ENCODE measurements at regions not wholly inside any gene's neighbourhood (a gene's known extent, or its start where the extent isn't known, plus 50 kb on each side); places are given as distances from the start of the nearest gene placed in this dataset.

DNA sequence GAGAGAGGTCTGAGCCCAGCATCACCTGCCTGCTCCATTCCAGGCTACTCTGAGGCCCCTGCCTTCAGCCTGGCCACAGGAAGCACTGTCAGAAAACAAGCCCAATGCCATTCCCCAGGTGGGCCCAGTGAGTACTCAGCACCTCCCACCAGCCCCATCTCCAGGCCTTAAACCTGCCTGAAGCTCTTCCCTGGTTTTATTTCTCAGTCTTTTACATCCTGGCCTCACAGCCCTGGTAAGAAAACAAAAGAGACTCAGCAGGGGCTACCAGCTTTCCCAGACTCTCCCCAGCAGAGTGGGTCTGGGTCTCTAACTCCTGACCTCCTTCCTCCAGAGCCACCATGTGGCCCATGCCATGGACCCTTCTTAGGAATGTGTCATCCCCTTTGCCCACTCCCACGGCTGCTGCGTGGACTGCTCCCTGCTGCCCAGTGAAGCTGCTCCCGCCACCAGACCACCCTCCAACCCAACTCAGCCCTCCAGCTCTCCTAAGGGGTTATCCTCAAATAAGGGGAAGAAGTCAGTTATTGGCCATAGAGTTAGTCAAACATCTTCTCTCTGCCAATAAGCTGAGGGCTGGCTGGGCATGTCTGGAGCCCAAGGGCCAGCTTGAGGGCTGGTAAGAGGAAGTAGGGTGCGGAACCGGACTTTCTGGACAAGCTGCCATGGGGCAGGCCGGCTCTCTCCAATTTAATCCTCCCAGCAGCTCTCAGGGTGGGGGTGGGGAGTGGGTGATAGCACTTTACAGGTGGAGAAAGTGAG, 116.7 kb upstream of the LINGO1 start:
- no peak for DNase-seq

DNA sequence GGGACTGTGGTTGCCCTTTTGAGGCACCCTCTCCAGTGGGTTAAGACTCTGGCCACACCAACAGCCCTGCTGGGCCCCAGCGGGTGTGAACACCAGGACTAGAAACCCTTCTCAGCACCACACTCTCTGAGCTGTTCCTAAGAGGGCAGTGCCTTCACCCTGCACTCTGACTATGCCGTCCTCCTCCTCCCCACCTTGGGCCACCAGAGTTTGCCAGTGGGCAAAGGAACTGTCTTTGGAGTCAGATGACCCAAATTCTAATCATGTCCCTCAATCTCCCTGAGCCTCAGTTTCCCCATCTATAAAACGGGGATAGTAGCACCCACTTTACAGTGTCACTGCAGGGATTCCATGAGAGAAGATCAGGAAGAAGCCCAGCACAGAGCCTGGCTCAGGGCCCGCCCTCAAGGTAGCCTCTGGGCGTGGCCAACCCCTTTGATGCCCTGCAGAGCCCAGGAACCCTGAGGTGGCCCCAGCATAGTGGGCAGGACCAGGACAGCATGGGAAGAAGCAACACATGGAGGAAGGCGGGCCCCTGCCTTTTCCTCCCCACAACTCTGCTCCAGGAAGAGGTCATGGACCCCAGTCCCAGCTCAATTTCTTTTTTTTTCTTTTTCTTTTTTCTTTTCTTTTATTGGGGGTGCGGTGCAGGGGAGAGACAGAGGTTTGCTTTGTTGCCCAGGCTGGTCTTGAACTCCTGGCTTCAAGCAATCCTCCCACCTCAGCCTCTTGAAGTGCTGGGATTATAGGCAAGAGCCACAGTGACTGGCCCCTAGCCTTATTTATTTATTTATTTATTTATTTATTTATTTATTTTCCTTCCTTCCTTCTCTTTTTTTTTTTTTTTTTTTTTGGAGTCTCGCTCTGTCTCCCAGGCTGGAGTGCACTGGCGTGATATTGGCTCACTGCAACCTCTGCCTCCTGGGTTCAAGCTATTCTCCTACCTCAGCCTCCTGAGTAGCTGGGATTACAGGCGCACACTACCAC, 115.7 kb upstream of the LINGO1 start:
- DNase-seq: no peak

DNA sequence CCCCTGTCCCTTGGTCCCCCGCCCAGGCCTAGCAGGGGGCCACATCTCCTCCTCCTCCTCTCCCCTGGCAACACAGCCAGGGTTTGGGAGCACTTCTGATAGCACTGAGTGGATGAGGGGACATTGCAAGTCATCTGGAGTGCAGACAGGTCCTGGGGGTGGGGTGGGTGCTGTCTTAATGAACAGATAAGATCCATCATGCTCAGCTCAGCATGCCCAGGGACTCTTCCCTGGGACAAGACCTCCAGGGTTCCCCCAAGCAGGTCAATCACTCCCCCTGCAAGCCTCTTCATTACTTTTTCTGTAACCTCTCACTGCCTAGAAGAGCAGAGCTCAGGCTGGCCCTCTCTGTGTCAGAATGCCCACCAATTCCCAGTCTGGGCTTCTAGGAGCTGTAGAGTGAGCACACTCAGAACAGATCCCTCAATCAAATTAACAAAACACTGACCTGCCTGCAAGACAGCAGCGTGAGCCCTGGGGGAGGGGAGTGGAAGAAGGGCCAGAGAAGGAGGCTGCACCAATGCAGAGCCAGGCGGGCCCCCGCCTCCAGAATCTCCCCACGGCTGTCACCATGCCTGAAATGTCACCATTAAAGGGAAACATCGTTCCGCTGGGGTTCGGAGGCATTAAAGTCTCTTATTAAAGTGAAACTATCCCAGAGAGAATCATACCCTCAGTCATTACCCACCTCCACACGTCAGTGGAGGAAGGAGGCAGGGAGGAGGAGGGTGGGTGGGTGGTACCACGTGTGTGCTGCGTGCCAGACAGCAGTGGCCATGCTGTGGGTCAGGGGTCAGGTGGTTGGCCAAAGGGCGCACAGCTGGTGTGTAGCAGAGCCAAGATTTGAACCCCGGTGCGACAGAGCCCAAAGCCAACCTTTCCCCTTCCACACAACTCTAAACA, 114.7 kb upstream of the LINGO1 start:
- no peak for DNase-seq

DNA sequence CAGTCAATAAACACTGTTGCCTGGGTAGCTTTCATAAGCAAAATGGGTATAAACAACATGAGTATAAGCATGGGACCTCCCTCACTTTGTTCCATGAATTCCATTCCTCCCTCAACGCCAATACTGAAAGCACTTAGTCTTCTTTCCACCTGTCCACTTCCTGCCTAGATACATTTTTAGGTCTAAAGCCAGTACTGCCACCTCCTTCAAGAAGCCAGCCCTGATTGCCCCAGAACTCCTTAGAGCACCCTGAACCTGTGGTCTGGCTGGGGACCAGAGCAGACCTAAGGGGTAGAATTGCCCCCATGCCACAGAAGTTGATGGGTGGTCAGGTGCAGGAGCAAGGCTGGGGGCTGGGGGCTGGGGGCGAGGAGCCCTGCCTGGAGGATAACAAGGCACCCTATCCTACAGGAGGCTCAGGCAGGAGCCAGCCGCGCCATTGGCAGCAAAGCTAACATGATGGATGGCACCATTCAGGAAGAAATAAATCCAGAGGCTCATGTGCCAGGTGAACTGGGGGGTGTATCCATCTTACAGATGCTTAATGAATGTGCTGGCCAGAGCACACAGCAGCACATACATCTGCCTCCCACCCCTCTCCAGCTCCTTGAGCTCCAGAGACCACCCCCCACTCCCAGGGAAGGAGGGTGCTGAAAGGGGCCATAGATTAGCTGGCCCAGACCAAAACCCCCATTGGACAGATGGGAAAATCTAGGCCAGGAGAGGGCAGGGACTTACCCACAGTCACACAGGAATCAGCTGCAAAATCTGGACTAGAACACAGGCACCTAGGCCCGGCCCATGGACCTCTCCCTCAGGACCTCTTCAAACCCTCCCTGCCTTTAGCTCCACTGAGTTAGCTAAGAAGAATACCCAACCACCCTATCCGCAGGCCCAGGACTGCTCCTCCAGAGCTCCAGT, 113.8 kb upstream of the LINGO1 start:
- DNase-seq: no peak

DNA sequence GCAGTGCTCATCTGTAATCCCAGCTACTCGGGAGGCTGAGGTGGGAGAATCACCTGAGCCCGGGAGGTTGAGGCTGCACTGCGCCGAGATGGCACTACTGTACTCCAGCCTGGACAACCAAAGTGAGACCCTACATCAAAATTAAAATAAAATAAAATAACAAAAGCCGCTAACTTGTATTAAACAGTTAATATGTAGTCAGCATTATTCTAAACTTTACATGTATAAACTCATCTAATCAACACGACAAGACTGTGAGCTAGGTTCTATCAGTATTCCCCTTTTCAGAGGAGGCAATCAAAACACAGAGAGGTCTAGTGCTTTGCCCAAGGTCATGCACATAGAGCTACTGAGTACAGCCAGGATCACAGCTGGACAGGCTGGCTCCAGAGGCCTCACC, 111.7 kb upstream of the LINGO1 start:
- DNase-seq: no peak

DNA sequence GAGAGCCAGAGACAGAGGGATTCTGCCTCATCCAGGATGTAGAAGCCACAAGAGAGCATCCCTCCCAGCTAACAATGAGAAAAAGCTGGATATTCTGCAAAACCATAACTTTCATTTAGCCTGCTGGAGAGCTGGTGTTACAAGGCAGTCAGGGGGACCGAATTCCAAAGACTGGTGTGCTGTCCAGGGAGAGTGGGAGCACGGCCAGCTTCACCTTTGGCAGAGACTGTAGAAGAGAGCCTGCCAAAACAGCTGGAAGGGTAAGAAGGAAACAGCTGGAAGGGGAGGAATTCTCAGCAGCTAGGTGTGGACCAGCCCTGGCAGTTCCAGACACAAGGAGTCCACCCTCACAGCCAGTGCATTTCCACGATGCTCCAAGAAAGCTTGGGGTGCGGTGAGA, 109.9 kb upstream of the LINGO1 start:
- no peak for DNase-seq

DNA sequence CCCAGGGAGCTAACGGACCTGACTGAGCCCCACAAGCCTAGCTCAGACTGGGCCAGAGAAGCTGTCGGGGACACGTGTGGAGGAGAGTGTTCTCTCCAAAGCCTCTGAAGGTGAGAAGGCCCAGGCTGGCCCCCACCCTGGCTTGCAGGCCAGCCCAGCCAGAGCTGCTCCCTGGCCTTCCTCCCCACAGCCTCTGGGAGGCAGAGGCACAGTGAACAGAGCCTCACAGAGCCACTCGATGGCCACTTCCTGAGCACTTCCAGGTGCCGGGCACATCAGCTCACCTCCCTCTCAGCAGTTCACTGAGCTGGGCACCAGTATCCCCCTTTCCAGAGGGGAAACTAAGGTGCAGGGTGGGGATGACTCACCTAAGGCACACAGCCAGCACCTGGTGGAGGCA, 109.4 kb upstream of the LINGO1 start:
- no peak for DNase-seq

DNA sequence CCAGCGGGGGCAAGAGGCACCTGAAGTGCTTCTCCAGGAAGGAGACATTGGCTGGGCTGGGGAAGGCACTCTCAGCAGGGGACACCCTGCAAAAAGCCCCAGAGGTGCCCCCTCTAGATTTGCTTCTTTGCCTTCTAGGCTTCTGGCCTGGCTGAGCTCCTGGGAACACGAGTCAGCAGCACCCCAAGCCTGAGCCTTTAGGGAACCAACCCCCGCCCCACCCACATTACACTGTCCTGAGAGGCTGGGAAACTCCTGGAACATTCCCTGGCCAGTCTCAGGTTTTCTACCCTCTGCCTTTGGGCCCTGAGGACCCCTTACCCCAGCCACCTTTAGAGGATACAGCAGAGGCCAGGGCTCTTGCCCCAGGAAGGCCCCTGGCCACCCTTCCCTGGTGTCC, 108.4 kb upstream of the LINGO1 start:
- no peak for DNase-seq

DNA sequence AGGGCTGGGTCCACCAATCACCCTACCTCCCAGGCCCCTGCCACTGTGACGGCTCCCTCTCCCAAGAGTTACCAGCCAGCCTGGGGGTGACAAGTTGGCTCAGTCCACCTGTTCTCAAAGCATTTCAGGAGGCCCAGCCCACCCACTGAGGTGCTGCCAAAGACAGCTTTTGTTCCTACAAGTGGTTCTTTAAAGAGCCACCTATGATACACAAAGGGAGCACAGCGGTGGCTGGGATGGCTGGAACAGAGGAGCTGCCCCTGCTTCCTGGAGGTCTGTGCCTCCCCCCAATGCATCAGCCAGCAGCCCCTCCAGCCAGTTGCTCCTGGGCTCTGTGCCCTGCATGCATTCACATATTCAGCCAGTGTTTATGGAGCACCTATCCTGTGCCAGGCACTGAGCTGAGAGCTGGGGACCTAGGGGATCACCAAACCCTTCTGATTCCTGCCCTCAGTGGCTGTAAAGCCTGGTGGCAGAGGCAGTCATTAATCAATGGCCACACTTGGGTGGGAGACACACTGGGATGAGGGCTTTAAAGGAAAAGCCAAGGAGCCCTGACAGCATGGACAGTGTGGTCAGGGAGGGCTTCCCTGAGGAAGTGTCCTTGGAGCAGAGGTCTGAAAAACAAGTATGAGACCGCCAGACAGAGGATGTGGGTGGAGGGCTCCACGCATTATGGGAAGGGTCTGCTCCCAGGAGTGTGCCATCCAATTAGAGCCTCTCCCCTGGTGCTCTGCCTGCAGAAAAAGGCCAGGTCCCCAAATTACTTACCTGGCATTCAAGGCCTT, 107.1 kb upstream of the LINGO1 start:
- DNase-seq: no peak

DNA sequence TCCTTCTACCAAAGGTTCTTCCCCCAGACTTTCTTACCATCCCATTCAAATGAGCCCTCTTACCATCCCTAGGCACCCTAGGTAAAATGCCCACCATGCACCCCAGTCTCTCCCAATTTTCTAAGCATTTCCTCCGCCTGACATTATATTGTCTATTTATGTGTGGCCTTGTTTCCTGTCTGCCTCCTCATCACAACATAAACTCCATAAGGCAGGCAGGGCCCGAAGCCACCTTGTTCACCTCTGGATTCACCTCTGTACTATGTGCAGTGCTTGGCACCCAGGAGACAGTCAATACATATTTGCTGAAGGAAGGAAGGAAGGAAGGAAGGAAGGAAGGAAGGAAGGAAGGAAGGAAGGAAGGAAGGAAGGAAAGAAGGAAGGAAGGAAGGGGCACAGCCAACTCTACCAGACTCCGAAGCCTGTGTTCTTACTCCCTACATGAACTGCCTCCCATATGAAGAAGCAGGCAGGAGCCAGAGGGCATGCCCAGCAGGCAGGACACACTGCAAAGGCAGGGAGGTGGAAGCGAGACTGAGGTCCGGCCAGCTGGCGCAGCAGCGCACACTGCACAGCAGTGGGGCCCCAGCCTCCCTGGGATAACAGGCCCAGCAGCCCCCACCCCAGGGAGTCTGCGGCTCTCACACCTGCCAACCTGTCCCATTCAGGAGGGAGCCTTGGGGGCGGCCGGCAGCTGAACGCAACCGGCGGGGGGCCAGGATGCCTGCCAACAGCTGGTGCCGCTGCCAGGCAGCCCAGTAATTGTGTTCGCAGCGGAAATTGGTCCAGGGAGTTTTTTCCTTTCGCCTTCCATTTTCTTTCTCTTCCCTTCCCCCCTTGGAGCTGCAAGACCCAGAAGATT, 106.0 kb upstream of the LINGO1 start:
- no peak for DNase-seq

DNA sequence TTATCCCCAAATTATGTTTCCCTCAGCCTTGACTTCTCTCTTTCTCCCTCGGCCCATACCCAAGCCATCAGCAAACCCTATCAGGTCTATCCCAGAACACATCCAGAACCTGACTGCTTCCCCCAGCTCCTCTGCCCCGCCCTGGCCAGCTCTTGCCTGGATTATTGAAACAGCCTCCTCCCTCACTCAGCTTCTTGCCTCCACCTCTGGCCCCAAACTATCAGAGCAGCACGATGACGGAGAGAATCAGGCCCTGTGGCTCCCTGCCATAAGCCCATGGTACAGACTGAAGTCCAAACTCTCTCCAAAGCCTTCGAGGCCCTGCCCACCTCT, 105.3 kb upstream of the LINGO1 start:
- DNase-seq: no peak

DNA sequence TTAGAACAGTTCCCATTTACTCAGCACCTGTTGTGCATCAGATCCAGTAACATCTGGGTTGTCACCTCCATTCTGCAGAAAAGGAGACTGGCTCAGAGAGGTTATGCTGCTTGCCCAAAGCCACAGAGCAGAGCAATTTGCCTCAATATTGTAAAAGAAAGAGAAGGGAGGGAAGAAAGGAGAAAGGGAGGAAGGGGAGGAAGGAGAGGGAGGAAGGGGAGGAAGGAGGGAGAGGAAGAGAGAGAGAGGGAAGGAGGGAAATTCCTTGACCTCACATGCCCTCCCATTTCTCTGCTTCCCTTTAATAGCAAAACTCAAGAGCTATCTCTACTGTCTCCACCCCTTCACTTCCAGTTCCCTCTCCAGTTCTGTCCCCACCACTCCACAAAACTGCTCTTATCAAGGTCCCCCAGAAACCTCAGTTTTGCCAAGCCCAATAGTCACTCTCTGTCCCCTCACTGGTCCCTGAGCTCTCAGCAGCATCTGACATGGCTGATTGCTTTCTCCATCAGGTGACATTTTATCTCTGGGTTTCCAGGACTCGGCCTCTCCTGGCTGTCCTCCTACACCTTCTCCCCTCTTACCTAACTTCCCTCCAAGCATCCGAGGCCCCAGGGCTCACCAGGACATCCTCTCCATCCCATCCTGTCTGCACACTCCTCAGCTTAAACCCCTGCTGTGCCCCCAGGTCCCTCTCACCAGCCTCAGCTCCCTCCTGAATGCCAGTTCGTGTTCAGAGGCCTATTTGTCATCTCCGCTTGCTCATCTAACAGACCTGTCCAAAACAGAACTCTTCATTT, 104.7 kb upstream of the LINGO1 start:
- DNase-seq: no peak

DNA sequence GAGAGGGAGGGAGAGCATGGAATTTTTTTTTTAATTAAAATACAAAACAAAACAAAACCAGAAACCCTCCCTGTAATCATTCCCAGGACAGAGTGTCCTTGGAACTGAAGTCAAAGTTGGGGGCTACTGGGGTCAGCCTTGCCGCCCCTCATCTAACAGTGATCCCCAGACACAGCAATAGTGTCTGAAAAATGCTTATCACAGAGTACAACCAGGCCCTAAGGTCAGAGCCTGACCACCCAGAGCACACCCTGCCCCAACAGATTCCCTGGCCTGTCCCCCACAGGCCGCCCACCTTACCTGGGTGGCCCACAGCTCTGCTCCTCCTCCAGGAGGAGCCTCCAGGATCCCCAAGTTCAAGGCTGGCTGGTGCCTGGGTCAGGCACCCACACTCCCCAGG, 101.6 kb upstream of the LINGO1 start:
- DNase-seq: no peak

DNA sequence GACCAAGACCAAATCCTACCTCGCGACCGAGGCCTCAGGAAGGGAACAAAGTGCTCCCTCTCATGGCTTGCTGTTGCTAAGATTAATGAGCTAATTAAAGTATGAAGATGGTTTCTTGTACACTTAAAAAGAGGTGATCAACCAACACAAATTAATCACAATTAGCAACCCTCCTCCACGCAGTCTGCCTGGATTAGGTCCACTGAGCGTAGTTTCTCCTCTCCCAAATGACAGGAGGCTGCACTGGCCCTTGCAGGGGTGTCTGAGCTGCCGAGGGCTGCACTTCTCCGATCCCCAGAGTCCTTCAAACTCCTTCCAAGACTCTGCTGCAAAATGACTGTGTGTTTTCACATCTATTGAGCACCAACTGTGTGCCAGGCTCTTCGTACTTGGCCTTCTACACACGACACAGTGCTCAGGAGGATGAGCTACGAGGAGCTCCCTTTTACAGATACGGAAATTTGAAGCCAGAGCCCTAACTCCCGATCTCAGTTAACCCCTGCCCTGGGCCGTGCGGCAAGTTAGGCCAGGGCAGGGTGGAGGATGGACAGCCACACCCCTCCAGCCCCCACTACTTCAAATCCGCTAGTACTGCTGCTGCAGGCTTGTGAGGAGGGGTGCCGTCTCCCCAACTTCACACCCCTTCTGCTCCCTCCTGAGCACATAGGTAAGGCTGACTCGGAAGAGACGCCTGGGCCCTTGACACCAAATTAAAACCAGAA, 101.0 kb upstream of the LINGO1 start:
- no peak for DNase-seq

DNA sequence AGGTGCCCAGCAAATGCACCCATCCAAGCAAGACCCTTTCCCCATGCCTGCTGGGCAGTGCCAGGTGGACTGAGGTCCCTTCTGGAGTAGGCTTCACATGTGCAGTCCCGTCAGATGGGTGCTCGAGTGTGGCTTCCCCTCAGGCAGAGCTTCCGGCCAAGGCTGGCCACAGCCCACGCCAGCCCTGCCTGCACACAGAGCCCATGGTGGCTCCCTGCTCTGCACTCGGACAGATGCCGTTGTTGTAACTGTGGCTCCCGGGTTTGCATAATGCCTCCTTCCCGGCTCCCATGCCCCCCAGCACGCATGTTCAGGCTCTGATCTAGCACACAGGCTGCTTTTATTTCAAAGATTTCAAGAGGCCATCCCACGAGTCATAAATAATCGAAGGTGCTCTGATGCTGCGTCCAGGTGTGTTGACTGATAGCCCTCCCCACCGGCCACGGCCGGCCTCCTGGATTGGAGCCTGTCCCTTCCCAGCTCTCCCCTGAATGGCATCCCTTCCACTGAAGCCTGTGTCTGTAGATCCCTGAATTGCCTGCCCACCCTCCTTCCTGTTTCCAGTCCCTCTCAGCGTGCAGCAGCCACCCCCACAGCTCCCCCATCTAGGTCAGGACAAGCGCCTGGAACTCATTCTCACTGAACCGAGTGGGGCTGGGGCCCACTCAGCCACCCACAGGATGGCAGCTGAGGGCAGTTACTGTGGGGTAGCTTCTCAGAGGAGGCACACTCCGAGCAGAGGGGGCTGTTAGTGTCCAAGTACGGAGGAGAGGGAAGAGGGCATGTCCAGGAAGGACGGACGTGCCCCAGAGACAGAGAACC, 100.0 kb upstream of the LINGO1 start:
- no peak for DNase-seq

DNA sequence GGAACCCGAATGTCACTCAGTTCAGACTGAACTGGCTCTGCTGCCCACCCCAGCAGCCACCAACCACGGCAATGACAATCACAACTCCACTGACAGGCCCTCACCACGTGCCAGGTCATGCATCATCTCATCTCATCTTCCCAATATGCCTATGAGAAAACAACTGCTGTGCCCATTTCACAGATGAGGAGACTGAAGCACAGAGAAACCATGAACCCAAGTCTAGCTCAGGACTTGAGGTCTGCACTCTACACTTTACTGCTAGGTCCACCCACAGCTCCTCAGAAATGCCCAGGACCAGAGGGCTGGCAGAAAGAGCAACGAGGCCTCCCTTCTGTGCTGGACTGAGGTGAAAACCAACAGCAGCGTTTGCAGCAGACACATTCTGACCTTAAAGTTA, 99.2 kb upstream of the LINGO1 start:
- DNase-seq: no peak

DNA sequence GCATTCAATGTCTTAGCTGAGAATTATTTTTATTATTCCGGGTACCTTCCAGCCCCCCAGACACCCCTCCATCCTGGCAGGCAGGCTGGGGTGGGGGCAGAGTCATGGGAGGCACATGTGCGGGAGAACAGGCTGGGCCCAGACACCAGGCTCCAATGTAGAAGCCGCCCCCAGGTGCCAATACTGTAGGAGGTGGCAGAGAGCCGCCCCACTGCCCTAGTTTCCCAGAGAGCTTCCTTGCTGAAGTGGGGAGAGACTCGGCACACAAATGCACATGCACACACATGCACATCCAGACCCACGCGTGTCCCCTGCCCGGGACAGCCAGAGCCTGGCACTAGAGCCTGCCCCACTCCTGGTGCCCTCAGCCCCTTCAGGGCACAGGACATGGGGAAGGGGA, 98.4 kb upstream of the LINGO1 start:
- DNase-seq: no peak
